Thyroid gland (tissue), 4 donors: ENCODE measurements at regions not wholly inside any gene's neighbourhood (a gene's known extent, or its start where the extent isn't known, plus 50 kb on each side); places are given as distances from the start of the nearest gene placed in this dataset.

Source experiments
- DNase-seq, 2 donors: peaks; one replicate each; pipeline ENCODE4 v3.0.0-alpha.2; 2019
- H3K27ac ChIP-seq, 3 donors: fragments of 200-600 bp; sonication (generic); 1 replicate in 2 of 3; 2 replicates in 1 of 3; pipeline ENCODE4 v1.5.1; 2016 to 2019; ENCODE audit warnings: mild to moderate bottlenecking in 1 of 3, moderate library complexity in 1 of 3
- H3K27me3 ChIP-seq: fragments of 200-600 bp; sonication (generic); one replicate; pipeline ENCODE4 v1.5.1; 2019
- H3K36me3 ChIP-seq, 2 donors: fragments of 200-600 bp; sonication (generic); one replicate each; pipeline ENCODE4 v1.5.1; 2016 to 2019
- H3K4me1 ChIP-seq, 2 donors: fragments of 200-600 bp; sonication (generic); one replicate each; pipeline ENCODE4 v1.5.1; 2017 to 2019
- H3K4me3 ChIP-seq, 3 donors: fragments of 200-600 bp; sonication (generic); replicated peaks in 1 of 3; 1 replicate in 2 of 3; 2 replicates in 1 of 3; pipeline ENCODE4 v1.5.1; 2016; ENCODE audit warnings: mild to moderate bottlenecking in 1 of 3
- H3K9me3 ChIP-seq: fragments of 200-600 bp; sonication (generic); one replicate; pipeline ENCODE4 v1.5.1; 2017
- CTCF ChIP-seq, 6 experiments: fragments of 200-600 bp in 3 of 6; fragments of 450-650 bp in 3 of 6; sonication (generic) in 3 of 6; IDR thresholded peaks; one replicate each; pipeline ENCODE4 v1.5.1; 2016 to 2019; ENCODE audit warnings: antibody characterized with exemption in 6 of 6, mild to moderate bottlenecking in 2 of 6, inconsistent platforms in 1 of 6, moderate library complexity in 1 of 6
- POLR2A ChIP-seq, 2 donors: fragments of 450-650 bp; IDR thresholded peaks; one replicate each; pipeline ENCODE4 v1.6.1; 2017; ENCODE audit warnings: antibody characterized with exemption in 2 of 2, mild to moderate bottlenecking in 2 of 2, moderate library complexity in 1 of 2
- WGBS, 2 donors: methylation state at CpG; one replicate each; pipeline ENCODE4 v1.1.5; 2017; 5-methylcytosine and 5-hydroxymethylcytosine counted together
- intact Hi-C: fragments of 100-400 bp; cut with DNase I; formaldehyde crosslinking; loops from one replicate; pipeline ENCODE4 v1.15.1; 2023

DNA sequence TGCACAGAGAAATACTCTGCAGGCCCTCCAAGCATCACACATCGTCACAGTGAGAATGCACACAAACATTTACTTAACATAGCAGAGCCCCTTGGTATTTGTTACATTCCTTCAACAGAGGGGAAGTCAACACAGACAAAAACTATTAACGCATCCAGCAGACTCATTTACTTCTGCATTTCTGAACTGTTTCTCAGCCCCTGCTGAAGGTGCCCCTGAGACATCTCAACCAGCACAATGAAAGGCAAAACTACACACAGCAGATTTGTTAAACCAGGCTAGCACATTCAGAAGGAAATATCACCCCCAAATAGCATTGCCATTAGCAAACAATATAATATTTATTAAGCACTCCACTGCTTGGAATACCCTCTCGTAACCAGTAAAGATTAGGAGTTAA lies 367.0 kb downstream of the RAB28 start:
- no peaks in the 10 kb centered on the region for H3K36me3 ChIP-seq
- no peaks in the 10 kb centered on the region for H3K9me3 ChIP-seq
- intact Hi-C loops, result no loop called here
- no peak overlapping the region for H3K27ac ChIP-seq
- no peaks in the 10 kb centered on the region for H3K4me1 ChIP-seq
- WGBS, 2 donors, result 80 to 91% methylated on average over 3 of the region's 3 CpGs
- H3K4me3 ChIP-seq, result no peak overlapping the region
- H3K27me3 ChIP-seq, result no peaks in the 10 kb centered on the region
- DNase-seq, result no peak
- TF ChIP-seq POLR2A (IDR thresholded peaks at IDR 0.05), result no peak
- no peak for TF ChIP-seq CTCF (IDR thresholded peaks at IDR 0.05)

GRCh38 chr4:13112030-13112429 lies 372.1 kb downstream of the RAB28 start:
- no peaks in the 10 kb centered on the region for H3K36me3 ChIP-seq
- 91 to 94% methylated on average over 3 of the region's 3 CpGs for WGBS, 2 donors
- no peaks in the 10 kb centered on the region for H3K9me3 ChIP-seq
- intact Hi-C loops, result no loop called here
- no peak overlapping the region for H3K4me3 ChIP-seq
- no peaks in the 10 kb centered on the region for H3K4me1 ChIP-seq
- H3K27me3 ChIP-seq, result no peaks in the 10 kb centered on the region
- H3K27ac ChIP-seq, result no peak overlapping the region
- DNase-seq, result no peak
- TF ChIP-seq POLR2A (IDR thresholded peaks at IDR 0.05), result no peak
- TF ChIP-seq CTCF (IDR thresholded peaks at IDR 0.05), result no peak

DNA sequence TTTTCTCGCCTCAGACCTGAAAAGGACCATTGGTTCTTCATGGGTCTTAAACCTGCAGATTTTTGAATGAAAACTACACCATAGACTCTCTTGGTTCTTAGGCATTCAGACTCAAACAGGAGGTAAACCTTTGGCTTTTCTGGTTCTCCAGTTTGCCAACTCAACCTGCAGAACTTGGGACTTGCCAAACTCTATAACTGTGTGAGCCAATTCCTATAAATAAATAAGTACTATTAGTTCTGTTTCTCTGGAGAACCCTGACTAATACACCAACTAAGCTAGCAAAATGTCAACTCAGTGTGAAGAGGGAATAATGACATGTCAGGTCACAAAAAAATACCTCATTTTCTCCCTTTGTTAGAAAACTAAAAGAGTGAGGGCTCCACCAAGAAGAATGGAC lies 374.6 kb downstream of the RAB28 start:
- Histone ChIP-seq H3K36me3 (no peaks in the 10 kb centered on the region), H3K27me3 (no peaks in the 10 kb centered on the region), H3K9me3 (no peaks in the 10 kb centered on the region), H3K27ac (no peak overlapping the region), H3K4me1 (no peaks in the 10 kb centered on the region), H3K4me3 (no peak overlapping the region)
- intact Hi-C loops, result no loop called here
- DNase-seq, result no peak
- 29 to 61% methylated on average over 1 of the region's 1 CpG for WGBS, 2 donors
- TF ChIP-seq CTCF (IDR thresholded peaks at IDR 0.05) (no peak), POLR2A (IDR thresholded peaks at IDR 0.05) (no peak)

DNA sequence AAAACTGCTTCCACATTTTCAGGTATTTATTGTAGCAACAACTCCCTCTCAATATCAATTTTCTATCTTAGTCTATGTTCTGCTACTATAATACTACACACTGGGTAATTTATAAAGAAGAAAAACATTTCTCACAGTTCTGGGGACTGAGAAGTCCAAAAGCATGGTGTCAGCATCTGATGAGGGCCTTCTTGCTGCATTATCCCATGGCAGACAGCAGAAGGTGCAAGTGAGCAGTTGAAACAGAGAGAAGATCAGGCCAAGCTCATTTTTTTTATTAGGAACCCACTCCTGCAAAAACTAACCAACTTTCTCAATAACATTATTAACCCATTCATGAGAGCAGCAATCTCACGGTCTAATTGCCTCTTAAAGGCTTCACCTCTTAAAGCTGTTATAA lies 376.0 kb downstream of the RAB28 start:
- intact Hi-C loops, result no loop called here
- H3K4me3 ChIP-seq, result no peak overlapping the region
- no peaks in the 10 kb centered on the region for H3K9me3 ChIP-seq
- no peaks in the 10 kb centered on the region for H3K4me1 ChIP-seq
- no peak for TF ChIP-seq POLR2A (IDR thresholded peaks at IDR 0.05)
- no peak for TF ChIP-seq CTCF (IDR thresholded peaks at IDR 0.05)
- H3K27ac ChIP-seq, result no peak overlapping the region
- no peak for DNase-seq
- no peaks in the 10 kb centered on the region for H3K27me3 ChIP-seq
- 90 to 94% methylated on average over 1 of the region's 1 CpG for WGBS, 2 donors
- H3K36me3 ChIP-seq, result no peaks in the 10 kb centered on the region

GRCh38 chr4:13103382-13104015 lies 380.6 kb downstream of the RAB28 start:
- no peak for DNase-seq
- Histone ChIP-seq H3K4me3 (no peak overlapping the region), H3K36me3 (no peaks in the 10 kb centered on the region), H3K27me3 (no peaks in the 10 kb centered on the region), H3K27ac (no peak overlapping the region), H3K9me3 (no peaks in the 10 kb centered on the region), H3K4me1 (no peaks in the 10 kb centered on the region)
- TF ChIP-seq CTCF (IDR thresholded peaks at IDR 0.05) (no peak), POLR2A (IDR thresholded peaks at IDR 0.05) (no peak)
- WGBS, 2 donors, result 83 to 84% methylated on average over 7 of the region's 7 CpGs
- intact Hi-C loops, result no loop called here
